ENCODE measurements at regions not wholly inside any gene's neighbourhood (a gene's known extent, or its start where the extent isn't known, plus 50 kb on each side); places are given as distances from the start of the nearest gene placed in this dataset.

DNA sequence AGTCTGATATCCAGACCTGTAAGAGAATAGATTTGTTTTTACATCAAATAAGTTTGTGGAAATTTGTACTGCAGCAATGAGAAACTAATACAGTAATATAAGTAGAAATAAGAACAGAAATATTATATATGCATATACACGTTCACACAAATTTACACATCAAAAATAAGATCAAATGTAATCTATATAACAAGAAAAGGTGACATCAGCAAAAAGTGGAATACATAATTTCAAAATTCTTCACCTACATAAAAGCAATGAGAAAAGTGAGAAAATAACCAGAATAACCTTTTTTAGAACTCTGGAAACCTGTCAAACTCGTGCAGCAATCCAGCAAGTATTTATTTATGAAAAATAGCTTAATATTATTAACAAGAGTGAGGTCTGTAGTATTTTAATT is 1124.6 kb upstream of the ATXN7L3B start:
- no peaks in the 10 kb centered on the region for H3K27me3 Mint-ChIP-seq (ENCODE audit: low read depth)
- no peak overlapping the region for H3K27ac Mint-ChIP-seq
- DNase-seq (ENCODE audit: low spot score), result no peak
- no peaks in the 10 kb centered on the region for H3K4me1 Mint-ChIP-seq (ENCODE audit: low read depth)
- H3K9me3 Mint-ChIP-seq, result peaks cover 43% of the 10 kb centered on the region
- H3K36me3 Mint-ChIP-seq (ENCODE audit: low read depth), result no peaks in the 10 kb centered on the region
- no peak overlapping the region for H3K4me3 Mint-ChIP-seq

DNA sequence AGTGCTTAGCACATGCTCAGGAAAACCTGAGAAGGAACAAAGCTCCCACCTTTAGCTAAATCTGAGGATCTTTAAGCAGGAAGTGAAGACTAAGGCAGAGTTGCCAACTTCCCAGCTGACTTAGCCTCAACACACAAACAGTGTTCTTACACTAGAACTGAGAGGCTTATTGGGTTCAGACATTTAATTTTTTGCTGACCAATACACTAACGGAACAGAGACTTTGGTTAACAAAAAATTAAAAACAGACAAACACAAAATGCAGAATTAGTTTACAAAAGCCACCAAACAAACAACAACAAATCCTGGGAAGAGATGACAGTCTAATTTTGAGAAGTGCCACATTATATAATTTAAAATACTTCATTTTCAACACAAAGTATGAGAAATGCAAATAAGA is 1123.7 kb upstream of the ATXN7L3B start:
- no peaks in the 10 kb centered on the region for H3K36me3 Mint-ChIP-seq (ENCODE audit: low read depth)
- H3K9me3 Mint-ChIP-seq, result peaks cover 38% of the 10 kb centered on the region
- no peaks in the 10 kb centered on the region for H3K4me1 Mint-ChIP-seq (ENCODE audit: low read depth)
- H3K4me3 Mint-ChIP-seq, result no peak overlapping the region
- no peak overlapping the region for H3K27ac Mint-ChIP-seq
- DNase-seq (ENCODE audit: low spot score), result no peak
- no peaks in the 10 kb centered on the region for H3K27me3 Mint-ChIP-seq (ENCODE audit: low read depth)

DNA sequence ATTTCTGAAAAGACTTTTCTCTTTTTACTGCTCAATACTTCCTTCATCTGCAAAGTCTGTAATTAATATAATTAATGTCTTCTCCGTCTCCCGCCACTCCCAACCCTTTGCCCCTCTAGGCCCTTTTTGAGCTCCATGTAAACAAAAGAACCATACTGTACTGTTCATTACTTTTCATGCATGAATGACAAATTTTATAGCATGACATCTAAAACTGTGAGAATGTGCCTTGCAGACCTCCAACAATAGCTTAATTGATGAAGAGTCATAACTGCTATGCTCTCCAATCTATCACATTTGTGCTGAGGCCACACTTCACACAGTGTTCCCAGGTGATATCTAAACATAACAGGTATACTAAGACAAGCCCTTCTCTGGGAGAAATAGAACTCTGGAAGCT is 1122.7 kb upstream of the ATXN7L3B start:
- Mint-ChIP-seq H3K4me1 (ENCODE audit: low read depth) (no peaks in the 10 kb centered on the region), H3K4me3 (no peak overlapping the region), H3K27ac (no peak overlapping the region), H3K9me3 (peaks cover 38% of the 10 kb centered on the region), H3K27me3 (ENCODE audit: low read depth) (no peaks in the 10 kb centered on the region), H3K36me3 (ENCODE audit: low read depth) (no peaks in the 10 kb centered on the region)
- DNase-seq (ENCODE audit: low spot score), result no peak

- DNase-seq (ENCODE audit: low spot score), result no peak
- Mint-ChIP-seq H3K4me1 (ENCODE audit: low read depth) (no peaks in the 10 kb centered on the region), H3K4me3 (no peak overlapping the region), H3K36me3 (ENCODE audit: low read depth) (no peaks in the 10 kb centered on the region), H3K27ac (no peak overlapping the region), H3K27me3 (ENCODE audit: low read depth) (no peaks in the 10 kb centered on the region), H3K9me3 (peaks cover 33% of the 10 kb centered on the region)
Observed at GRCh38 chr12:73418541-73418940, 1119.1 kb upstream of the ATXN7L3B start.

DNA sequence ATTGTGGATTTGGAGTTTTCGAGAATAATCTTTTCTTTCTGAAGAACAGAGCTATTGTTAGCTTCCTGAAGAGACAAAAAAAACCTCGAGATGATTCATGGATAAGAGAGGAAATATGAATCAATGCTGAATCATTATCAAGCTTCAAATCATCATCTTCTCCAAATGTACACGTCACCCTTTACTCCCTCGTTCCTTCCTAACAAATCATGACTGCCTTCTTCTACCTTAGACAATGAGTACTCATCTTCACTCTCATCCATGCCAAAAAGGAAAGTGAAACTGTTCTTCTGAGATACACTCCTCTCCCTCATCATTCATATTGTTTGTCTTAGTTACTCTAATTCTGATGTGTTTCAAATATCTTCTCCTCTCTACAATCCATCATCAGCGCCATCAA is 1115.8 kb upstream of the ATXN7L3B start:
- Mint-ChIP-seq H3K36me3 (ENCODE audit: low read depth) (no peaks in the 10 kb centered on the region), H3K27ac (no peak overlapping the region), H3K4me3 (no peak overlapping the region), H3K27me3 (ENCODE audit: low read depth) (no peaks in the 10 kb centered on the region), H3K9me3 (peaks cover 25% of the 10 kb centered on the region), H3K4me1 (ENCODE audit: low read depth) (no peaks in the 10 kb centered on the region)
- DNase-seq (ENCODE audit: low spot score), result no peak

DNA sequence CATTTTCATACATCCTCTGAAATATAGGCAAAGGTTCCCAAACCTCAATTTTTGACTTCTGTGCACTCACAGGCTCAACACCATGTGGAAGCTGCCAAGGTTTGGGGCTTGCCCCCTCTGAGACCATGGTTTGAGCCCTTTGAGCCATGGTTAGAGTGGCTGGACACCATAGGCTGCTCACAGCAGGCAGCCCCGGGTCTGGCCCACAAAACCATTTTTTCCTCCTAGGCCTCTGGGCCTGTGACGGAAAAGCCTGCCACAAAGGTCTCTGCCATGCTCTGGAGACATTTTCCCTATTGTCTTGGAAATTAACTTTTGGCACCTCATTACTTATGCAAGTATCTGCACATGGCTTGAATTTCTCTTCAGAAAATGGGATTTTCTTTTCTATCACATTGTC is 1113.2 kb upstream of the ATXN7L3B start:
- Mint-ChIP-seq H3K4me1 (ENCODE audit: low read depth) (no peaks in the 10 kb centered on the region), H3K4me3 (no peak overlapping the region), H3K27me3 (ENCODE audit: low read depth) (no peaks in the 10 kb centered on the region), H3K36me3 (ENCODE audit: low read depth) (no peaks in the 10 kb centered on the region), H3K27ac (no peak overlapping the region), H3K9me3 (peaks cover 23% of the 10 kb centered on the region)
- no peak for DNase-seq (ENCODE audit: low spot score)

GRCh38 chr12:73445658-73446324 is 1091.8 kb upstream of the ATXN7L3B start:
- no peaks in the 10 kb centered on the region for H3K4me1 Mint-ChIP-seq (ENCODE audit: low read depth)
- no peaks in the 10 kb centered on the region for H3K36me3 Mint-ChIP-seq (ENCODE audit: low read depth)
- no peak for DNase-seq (ENCODE audit: low spot score)
- H3K27ac Mint-ChIP-seq, result no peak overlapping the region
- H3K27me3 Mint-ChIP-seq (ENCODE audit: low read depth), result no peaks in the 10 kb centered on the region
- peaks cover 8% of the 10 kb centered on the region for H3K9me3 Mint-ChIP-seq
- no peak overlapping the region for H3K4me3 Mint-ChIP-seq

DNA sequence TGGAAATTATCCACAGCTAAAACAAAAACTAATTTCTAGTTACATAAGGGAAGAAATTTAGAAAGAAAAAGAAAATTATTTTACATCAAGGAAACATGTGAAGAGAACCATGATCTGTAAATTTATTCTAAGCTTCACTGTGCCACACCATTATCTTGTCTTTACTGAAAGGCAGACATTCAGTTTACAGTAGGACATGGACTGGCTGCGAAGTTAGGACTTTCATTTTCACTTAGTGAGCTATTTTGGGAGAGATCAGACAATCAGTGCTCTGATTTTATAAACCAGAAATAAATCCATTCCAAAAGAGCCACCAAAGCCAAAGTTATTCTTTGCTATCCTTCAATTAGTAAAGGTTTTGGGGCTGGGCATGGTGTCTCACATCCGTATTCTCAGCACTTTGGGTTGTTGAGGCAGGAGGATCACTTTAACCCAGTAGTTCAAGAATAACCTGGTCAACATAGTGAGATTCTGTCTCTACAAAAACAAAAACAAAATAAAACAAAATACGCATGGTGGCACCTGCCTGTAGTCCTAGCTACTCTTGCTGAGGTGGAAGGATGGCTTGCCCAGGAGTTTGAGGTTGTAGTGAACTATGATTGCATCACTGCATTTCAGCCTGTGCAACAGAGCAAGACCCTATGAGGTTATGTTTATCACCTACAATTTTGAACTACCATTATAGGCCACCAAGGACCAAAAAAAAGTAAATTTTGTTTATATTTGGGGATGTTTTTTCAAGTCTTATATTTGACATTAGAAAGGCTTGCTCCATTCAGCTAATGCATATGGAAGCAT is 1084.8 kb upstream of the ATXN7L3B start:
- no peaks in the 10 kb centered on the region for H3K36me3 Mint-ChIP-seq (ENCODE audit: low read depth)
- no peaks in the 10 kb centered on the region for H3K4me1 Mint-ChIP-seq (ENCODE audit: low read depth)
- H3K27me3 Mint-ChIP-seq (ENCODE audit: low read depth), result no peaks in the 10 kb centered on the region
- H3K27ac Mint-ChIP-seq, result no peak overlapping the region
- no peak for DNase-seq (ENCODE audit: low spot score)
- no peak overlapping the region for H3K4me3 Mint-ChIP-seq
- peaks cover 5% of the 10 kb centered on the region for H3K9me3 Mint-ChIP-seq

DNA sequence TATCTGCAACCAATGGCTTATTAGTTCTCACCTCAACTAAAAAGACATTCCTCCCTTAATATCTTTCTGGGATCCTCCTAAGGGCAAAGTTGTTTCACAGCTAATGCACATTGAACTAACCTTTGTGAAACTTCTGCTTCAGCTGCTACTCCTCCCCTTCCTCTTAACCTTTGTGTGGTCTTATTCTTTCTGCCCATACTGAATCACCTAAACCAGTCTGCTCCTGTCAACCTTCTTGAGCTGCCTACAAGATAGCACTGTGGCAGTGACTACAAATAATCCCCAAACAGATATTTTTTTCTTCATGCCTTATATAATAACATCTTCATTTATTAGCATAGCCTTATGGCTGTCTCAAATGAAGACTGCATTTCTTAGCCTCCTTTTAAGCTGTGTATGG is 1077.4 kb upstream of the ATXN7L3B start:
- no peak for DNase-seq (ENCODE audit: low spot score)
- no peaks in the 10 kb centered on the region for H3K4me1 Mint-ChIP-seq (ENCODE audit: low read depth)
- no peaks in the 10 kb centered on the region for H3K36me3 Mint-ChIP-seq (ENCODE audit: low read depth)
- no peak overlapping the region for H3K27ac Mint-ChIP-seq
- H3K9me3 Mint-ChIP-seq, result peaks cover 10% of the 10 kb centered on the region
- H3K27me3 Mint-ChIP-seq (ENCODE audit: low read depth), result no peaks in the 10 kb centered on the region
- no peak overlapping the region for H3K4me3 Mint-ChIP-seq

GRCh38 chr12:73465106-73465505 is 1072.5 kb upstream of the ATXN7L3B start:
- DNase-seq (ENCODE audit: low spot score), result no peak
- no peaks in the 10 kb centered on the region for H3K27me3 Mint-ChIP-seq (ENCODE audit: low read depth)
- no peak overlapping the region for H3K4me3 Mint-ChIP-seq
- no peaks in the 10 kb centered on the region for H3K36me3 Mint-ChIP-seq (ENCODE audit: low read depth)
- no peak overlapping the region for H3K27ac Mint-ChIP-seq
- no peaks in the 10 kb centered on the region for H3K4me1 Mint-ChIP-seq (ENCODE audit: low read depth)
- H3K9me3 Mint-ChIP-seq, result peaks cover 19% of the 10 kb centered on the region

DNA sequence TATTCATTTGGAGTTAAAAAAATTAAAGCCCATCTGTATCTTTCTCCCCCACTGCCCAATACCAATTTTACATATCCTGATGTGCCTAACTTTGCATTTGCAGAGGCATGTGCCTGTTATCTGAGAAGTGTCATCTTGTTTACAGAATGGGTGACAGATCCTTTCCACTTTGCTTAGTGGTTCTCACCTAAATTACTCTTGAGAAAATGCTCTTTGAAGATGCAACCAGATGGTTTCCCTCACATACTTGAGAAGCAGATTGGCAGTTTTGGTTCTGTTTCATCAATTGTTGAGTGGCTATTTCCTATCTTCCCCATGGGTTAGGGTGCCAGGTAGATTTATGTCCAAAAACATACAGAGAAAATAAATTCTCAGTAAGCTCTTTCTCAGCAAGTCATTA is 1051.4 kb upstream of the ATXN7L3B start:
- H3K27ac Mint-ChIP-seq, result no peak overlapping the region
- DNase-seq (ENCODE audit: low spot score), result no peak
- H3K36me3 Mint-ChIP-seq (ENCODE audit: low read depth), result no peaks in the 10 kb centered on the region
- peaks cover 36% of the 10 kb centered on the region for H3K9me3 Mint-ChIP-seq
- no peaks in the 10 kb centered on the region for H3K27me3 Mint-ChIP-seq (ENCODE audit: low read depth)
- no peaks in the 10 kb centered on the region for H3K4me1 Mint-ChIP-seq (ENCODE audit: low read depth)
- H3K4me3 Mint-ChIP-seq, result no peak overlapping the region

DNA sequence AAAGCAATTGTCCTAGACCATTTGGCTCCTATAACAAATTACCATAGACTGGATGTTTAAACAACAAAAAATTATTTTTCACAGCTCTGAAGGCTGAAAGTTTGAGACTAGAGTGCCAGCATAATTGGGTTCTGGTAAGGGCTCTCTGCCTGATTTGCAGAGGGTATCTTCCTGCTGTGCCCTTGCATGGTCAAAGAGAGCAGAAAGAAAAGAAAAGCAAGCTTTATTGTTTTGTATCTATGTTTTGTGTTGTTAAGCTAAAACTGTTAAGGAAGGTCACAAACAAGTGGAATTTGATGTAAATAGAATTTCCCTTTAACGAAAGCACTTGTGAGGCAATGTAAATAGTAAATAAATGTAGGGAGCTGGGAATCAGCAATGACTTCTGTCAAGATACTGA is 1031.0 kb upstream of the ATXN7L3B start:
- H3K4me3 Mint-ChIP-seq, result no peak overlapping the region
- H3K9me3 Mint-ChIP-seq, result peaks cover 34% of the 10 kb centered on the region
- H3K27me3 Mint-ChIP-seq (ENCODE audit: low read depth), result no peaks in the 10 kb centered on the region

GRCh38 chr12:73514672-73515071 is 1023.0 kb upstream of the ATXN7L3B start:
- no peaks in the 10 kb centered on the region for H3K27me3 Mint-ChIP-seq (ENCODE audit: low read depth)
- no peak overlapping the region for H3K4me3 Mint-ChIP-seq
- peaks cover 26% of the 10 kb centered on the region for H3K9me3 Mint-ChIP-seq
- no peak for DNase-seq (ENCODE audit: low spot score)
- no peaks in the 10 kb centered on the region for H3K4me1 Mint-ChIP-seq (ENCODE audit: low read depth)
- H3K27ac Mint-ChIP-seq, result no peak overlapping the region
- no peaks in the 10 kb centered on the region for H3K36me3 Mint-ChIP-seq (ENCODE audit: low read depth)

More for the DNA sequence above, 1031.0 kb upstream of the ATXN7L3B start:
- Mint-ChIP-seq H3K4me1 (ENCODE audit: low read depth) (no peaks in the 10 kb centered on the region), H3K36me3 (ENCODE audit: low read depth) (no peaks in the 10 kb centered on the region), H3K27ac (no peak overlapping the region)
- no peak for DNase-seq (ENCODE audit: low spot score)

DNA sequence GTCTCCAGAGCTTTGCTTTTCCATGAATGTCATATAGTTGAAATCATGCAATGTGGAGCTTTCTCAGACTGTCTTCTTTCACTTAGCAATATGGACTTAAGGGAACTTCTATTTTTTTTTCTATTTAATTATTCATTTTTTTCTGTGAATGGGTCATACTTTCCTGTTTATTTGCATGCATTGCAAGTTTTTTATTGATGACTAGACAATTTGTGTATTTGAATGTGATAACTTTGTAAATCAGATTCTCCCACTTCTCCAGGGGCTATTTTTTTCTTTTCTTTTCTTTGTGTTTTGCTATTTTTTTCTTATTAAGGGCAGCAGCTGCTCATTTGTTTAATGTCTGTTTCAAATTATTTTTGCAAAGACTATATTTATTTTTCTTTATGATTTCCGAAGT is 1019.8 kb upstream of the ATXN7L3B start:
- Mint-ChIP-seq H3K27ac (no peak overlapping the region), H3K9me3 (peaks cover 34% of the 10 kb centered on the region), H3K4me1 (ENCODE audit: low read depth) (no peaks in the 10 kb centered on the region)

DNA sequence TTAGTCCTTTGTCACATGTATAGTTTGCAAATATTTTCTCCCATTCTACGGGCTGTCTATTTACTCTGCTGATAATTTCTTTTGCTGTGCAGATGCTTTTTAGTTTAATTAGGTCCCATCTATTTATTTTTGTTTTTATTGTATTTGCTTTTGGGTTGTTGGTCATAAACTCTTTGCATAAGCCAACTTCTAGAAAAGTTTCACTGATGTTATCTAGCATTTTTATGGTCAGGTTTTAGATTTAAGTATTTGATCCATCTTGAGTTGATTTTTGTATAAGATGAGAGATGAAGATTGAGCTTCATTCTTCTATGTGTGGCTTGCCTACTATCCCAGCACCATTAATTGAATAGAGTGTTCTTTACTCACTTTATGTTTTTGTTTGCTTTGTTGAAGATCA is 1008.4 kb upstream of the ATXN7L3B start:
- Mint-ChIP-seq H3K4me1 (ENCODE audit: low read depth) (no peaks in the 10 kb centered on the region), H3K4me3 (no peak overlapping the region), H3K36me3 (ENCODE audit: low read depth) (no peaks in the 10 kb centered on the region), H3K9me3 (peaks cover 20% of the 10 kb centered on the region), H3K27me3 (ENCODE audit: low read depth) (no peaks in the 10 kb centered on the region), H3K27ac (no peak overlapping the region)
- DNase-seq (ENCODE audit: low spot score), result no peak

More for the DNA sequence above, 1019.8 kb upstream of the ATXN7L3B start:
- DNase-seq (ENCODE audit: low spot score), result no peak
- H3K36me3 Mint-ChIP-seq (ENCODE audit: low read depth), result no peaks in the 10 kb centered on the region
- no peaks in the 10 kb centered on the region for H3K27me3 Mint-ChIP-seq (ENCODE audit: low read depth)
- H3K4me3 Mint-ChIP-seq, result no peak overlapping the region

Measured in T-helper 2 cell treated with Interferon-gamma antibody and Interleukin-4, amounts not matched to agents 5 μg/mL and 100 μg/mL, for 36 hours (primary cell).